Stimulated activated naive B cell treated with anti-CD40 and anti-IgM and Interleukin-4, amounts not matched to agents 10 μg/mL and 1 μg/mL and 100 μg/mL, for 72 hours (primary cell): ENCODE measurements at regions not wholly inside any gene's neighbourhood (a gene's known extent, or its start where the extent isn't known, plus 50 kb on each side); places are given as distances from the start of the nearest gene placed in this dataset.

Experiments
- ATAC-seq, 2 donors: fragments of 150-1000 bp; cut with Tn5 transposase; replicated peaks; 2 replicates each; pipeline ENCODE4 v1.10.0; 2021; ENCODE audit warnings: moderate library complexity in 1 of 2
- DNase-seq: peaks from one replicate; pipeline ENCODE4 v3.0.0; 2021
- H3K27ac Mint-ChIP-seq: one replicate; pipeline ENCODE4 v1.8.0; 2022; ENCODE audit warnings: mild to moderate bottlenecking, mixed read lengths
- H3K27me3 Mint-ChIP-seq, 2 donors: one replicate each; pipeline ENCODE4 v1.8.0; 2022; ENCODE audit warnings: mixed read lengths in 2 of 2
- H3K36me3 Mint-ChIP-seq, 2 donors: one replicate each; pipeline ENCODE4 v1.8.0; 2022; ENCODE audit warnings: mixed read lengths in 2 of 2, mild to moderate bottlenecking in 1 of 2
- H3K4me1 Mint-ChIP-seq, 2 donors: one replicate each; pipeline ENCODE4 v1.8.0; 2022; ENCODE audit warnings: mixed read lengths in 2 of 2, mild to moderate bottlenecking in 1 of 2
- H3K4me3 Mint-ChIP-seq, 2 donors: one replicate each; pipeline ENCODE4 v1.8.0; 2022; ENCODE audit warnings: mild to moderate bottlenecking in 2 of 2, mixed read lengths in 2 of 2, moderate library complexity in 1 of 2
- H3K9me3 Mint-ChIP-seq, 2 donors: one replicate each; pipeline ENCODE4 v1.8.0; 2022; ENCODE audit warnings: mixed read lengths in 2 of 2, mild to moderate bottlenecking in 1 of 2

DNA sequence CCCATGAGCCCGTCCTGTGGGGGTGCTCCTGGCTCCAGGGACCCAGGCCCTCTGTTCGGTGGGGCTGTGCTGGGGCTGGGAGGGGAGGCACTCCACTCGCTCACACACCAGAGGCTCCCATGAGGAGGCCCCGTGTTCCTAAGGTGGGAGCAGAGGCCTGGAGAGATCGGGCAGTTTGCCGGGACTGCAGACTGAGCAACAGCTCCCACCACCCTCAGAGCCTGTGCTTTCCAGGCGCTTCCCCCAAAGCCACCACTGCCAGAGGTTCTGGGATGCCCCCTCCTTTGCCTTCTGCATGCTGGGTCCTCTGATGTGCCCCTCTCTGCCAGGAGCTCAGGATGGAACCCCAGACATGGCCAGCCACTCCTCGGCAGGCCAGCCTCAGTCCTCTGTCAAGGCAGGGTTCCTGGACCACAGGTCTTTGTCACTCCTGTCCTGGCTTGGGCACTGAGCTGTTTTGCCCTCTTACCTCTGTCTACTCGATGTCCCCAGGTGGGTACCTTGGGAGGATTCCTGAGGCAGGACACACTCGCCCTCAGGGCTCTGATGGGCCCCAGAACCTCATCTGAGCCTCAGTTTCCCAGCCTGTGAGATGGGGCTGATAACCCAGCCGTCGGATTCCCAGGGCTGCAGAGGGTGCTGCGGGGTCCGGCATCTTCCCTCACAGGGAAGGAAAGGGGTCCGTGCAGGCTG is 80.8 kb downstream of the TSPAN17 start:
- Mint-ChIP-seq H3K9me3 (peaks cover 0 to 5% of the 10 kb centered on the region in 2 donors), H3K4me3 (no peak overlapping the region), H3K27ac (no peak overlapping the region), H3K27me3 (peaks cover 67 to 78% of the 10 kb centered on the region in 2 donors), H3K4me1 (peaks cover 0 to 2% of the 10 kb centered on the region in 2 donors), H3K36me3 (no peaks in the 10 kb centered on the region)
- DNase-seq, result no peak
- ATAC-seq, result no peak

DNA sequence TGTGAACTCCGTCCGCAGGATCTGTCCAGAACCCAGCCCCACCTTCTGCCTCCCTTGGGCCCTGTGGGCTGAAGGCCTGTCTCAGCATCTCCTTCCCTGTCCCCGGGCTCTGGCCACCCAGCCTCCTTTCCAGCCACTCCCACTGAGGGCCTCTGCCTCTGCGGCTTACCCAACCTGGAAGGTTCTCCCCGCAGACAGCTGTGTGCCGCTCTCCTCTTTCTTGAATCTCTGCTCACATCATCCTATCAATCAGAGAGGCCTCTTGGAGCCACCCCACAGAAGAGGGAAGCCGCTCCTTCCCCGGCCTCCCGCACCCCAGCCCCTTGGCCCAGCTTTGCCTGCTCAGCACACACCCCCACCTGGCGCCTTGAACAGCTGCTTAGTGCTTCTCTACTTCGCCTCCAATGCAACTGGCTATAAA is 81.5 kb upstream of the UNC5A start:
- Mint-ChIP-seq H3K36me3 (no peaks in the 10 kb centered on the region), H3K9me3 (peaks cover 0 to 5% of the 10 kb centered on the region in 2 donors), H3K4me1 (peaks cover 0 to 2% of the 10 kb centered on the region in 2 donors), H3K27ac (no peak overlapping the region), H3K4me3 (no peak overlapping the region), H3K27me3 (peaks cover 66 to 78% of the 10 kb centered on the region in 2 donors)
- ATAC-seq (no peak), DNase-seq (no peak)

DNA sequence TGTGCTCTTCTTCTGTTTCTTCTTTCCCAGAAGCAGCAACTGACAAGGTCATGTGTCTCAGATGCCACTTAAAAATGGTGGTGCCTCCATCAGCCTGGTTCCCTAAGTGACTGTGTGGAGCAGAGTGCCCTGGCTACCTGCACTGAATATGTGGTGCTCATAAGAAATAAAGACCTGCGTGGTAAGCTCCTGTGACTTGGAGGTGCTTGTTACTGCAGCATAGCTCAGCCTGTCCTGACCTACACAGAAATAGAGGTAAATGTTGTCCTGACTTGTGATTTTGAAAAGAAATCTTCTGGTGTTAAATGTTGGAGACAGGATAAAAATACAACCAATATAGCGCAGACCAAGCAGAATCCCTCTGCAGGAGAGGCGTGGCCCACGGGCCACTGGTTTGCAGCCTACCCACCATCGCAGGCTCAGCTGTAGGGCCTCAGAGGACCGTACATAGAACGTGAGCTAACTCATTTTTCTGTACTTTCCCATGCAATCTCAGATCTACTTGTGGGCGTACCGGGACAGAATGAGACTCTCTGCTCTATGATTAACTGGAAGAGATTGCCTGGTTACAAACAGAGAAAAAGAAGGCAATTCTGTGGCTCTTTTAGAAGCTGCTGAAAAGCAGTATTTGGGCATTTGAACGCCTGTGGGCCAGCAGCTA is 79.4 kb upstream of the UNC5A start:
- no peak overlapping the region for H3K4me3 Mint-ChIP-seq
- H3K27ac Mint-ChIP-seq, result no peak overlapping the region
- H3K4me1 Mint-ChIP-seq, result no peaks in the 10 kb centered on the region
- peaks cover 0 to 5% of the 10 kb centered on the region in 2 donors for H3K9me3 Mint-ChIP-seq
- peak in 1 of 2 donors; percentile 47 for ATAC-seq
- no peaks in the 10 kb centered on the region for H3K36me3 Mint-ChIP-seq
- no peak for DNase-seq
- H3K27me3 Mint-ChIP-seq, result peaks cover 67% of the 10 kb centered on the region in 2 donors

DNA sequence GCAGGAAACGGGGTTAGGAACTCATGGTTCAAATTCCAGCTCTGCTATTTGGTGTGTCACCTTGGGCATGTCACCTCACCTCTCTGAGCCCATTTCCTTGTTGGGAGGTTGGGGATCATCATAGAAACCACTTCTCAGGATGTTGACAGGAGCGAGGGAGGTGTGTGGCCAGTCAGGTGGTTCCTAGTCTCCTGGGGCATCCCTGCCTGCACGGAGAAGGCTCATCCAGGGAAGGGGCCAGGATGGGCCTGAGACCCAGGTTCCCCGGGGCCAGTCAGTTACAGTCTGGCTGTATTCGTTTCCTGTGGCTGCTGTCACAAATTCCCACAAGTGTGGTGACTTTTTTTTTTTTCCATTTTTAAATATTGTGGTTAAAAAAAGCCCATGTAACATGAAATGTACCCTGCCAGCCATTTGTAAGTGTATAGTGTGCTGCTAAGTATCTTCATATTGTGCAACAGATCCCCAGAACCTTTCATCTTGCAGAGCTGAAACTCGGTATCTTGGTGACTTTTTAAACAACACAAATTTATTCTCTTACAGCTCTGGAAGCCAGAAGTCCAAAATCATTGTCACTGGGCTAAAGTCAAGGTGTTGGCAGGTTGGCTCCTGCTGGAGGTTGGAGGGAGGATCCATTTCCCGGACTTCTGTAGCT is 78.7 kb upstream of the UNC5A start:
- H3K4me3 Mint-ChIP-seq, result no peak overlapping the region
- no peak for ATAC-seq

DNA sequence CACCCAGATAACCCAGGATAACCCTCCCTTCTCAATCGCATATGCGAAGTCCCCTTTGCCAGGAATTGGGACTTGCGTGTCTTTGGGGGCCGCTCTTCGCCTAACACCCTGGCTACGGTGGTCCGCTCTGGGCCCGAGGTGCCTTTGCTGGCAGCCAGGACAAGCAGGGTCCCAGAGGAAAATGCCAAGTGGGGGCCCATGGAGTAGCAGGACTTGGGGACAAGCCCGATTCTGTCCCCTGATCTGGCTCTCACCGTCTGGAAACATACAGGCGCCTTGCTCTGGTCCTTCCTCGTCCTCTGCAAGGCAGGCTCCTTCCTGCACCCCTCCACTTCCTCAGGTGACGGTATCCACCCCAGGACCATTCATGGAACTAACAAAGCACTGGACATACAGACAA is 78.1 kb upstream of the UNC5A start:
- peaks cover 0 to 5% of the 10 kb centered on the region in 2 donors for H3K9me3 Mint-ChIP-seq
- no peak for DNase-seq
- peaks cover 67 to 69% of the 10 kb centered on the region in 2 donors for H3K27me3 Mint-ChIP-seq
- no peak overlapping the region for H3K4me3 Mint-ChIP-seq
- H3K27ac Mint-ChIP-seq, result no peak overlapping the region
- H3K4me1 Mint-ChIP-seq, result no peaks in the 10 kb centered on the region
- no peak for ATAC-seq
- no peaks in the 10 kb centered on the region for H3K36me3 Mint-ChIP-seq

More for the DNA sequence above, 78.7 kb upstream of the UNC5A start:
- no peaks in the 10 kb centered on the region for H3K4me1 Mint-ChIP-seq
- H3K27me3 Mint-ChIP-seq, result peaks cover 67 to 70% of the 10 kb centered on the region in 2 donors
- no peak for DNase-seq
- H3K27ac Mint-ChIP-seq, result no peak overlapping the region
- H3K9me3 Mint-ChIP-seq, result peaks cover 0 to 5% of the 10 kb centered on the region in 2 donors
- no peaks in the 10 kb centered on the region for H3K36me3 Mint-ChIP-seq

DNA sequence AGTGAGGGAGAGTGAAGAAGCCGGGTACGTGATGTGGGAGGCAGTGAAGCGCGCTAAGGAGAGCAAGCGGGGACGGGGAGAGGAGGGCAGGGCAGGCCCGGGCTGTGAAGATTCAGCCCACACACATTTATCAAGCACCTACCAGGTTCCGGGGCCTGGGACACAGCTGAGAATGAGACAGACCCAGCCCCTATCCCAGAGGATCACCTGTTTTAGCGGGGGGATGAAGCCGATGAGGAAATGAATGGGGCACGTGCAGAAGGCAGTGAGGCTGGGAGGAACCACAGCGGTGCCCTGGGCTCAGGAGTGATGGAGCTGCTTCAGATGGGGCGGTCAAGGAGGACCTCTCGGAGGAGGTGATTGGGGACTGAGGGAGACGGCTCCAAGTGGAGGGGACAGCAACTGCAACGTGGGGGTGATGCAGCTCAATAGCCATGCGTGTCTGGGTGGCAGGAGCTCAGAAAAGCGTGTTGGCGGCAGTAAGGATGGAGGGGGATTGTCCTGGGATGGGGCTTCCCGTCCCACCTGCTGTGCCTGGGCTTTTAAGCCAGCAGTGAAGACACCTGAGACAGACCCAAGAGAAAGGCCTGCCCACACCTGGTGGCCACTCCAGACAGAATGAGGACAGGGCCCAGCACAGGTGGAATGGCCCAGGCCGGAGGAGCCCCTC is 77.5 kb upstream of the UNC5A start:
- DNase-seq, result no peak
- no peaks in the 10 kb centered on the region for H3K4me1 Mint-ChIP-seq
- no peaks in the 10 kb centered on the region for H3K36me3 Mint-ChIP-seq
- H3K9me3 Mint-ChIP-seq, result peaks cover 0 to 5% of the 10 kb centered on the region in 2 donors
- ATAC-seq, result no peak
- no peak overlapping the region for H3K4me3 Mint-ChIP-seq
- no peak overlapping the region for H3K27ac Mint-ChIP-seq
- peaks cover 66 to 67% of the 10 kb centered on the region in 2 donors for H3K27me3 Mint-ChIP-seq

DNA sequence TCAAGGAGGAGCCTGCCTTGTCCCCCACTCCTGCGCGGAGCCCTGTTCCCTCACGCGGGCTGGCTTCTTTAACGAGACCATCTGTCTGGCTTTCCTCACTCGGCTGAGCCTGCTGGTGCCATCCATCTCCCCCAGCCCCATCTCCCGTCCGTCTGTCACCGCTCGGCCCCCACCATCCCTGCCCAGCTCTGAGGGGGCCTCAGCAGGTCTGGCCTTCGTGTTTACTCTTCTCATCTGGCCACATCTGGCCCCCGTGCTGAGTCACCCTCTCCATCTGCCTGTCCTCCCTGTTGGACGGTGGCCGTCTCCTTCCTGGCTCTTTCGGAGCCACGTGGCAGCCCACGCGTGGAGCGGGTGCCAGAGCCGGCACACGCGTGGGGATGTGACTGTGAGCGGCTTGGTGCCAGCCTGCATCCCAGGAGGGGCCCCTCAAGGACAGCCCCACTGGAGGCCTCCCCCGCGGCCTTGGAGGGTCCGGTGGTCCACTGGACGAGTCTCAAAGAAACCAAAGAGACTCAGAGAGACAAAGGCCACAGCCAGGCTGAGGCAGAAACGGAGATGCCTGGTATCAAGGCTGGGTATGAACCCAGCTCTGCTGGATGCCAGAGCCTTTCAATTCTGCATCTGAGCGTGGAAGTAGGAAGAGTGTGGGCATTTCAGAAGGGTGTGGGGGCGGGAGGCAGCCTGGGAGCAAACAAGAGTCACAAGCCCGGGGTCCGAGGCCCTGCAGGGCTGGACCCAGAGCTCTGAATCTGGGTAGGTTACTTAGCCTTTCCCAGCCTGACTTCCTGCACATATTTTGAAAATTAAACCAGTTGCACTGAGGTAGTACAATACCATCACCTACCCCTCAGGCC is 76.7 kb upstream of the UNC5A start:
- no peak overlapping the region for H3K27ac Mint-ChIP-seq
- no peak for ATAC-seq
- DNase-seq, result no peak
- H3K27me3 Mint-ChIP-seq, result peaks cover 65 to 68% of the 10 kb centered on the region in 2 donors
- peaks cover 0 to 5% of the 10 kb centered on the region in 2 donors for H3K9me3 Mint-ChIP-seq
- no peaks in the 10 kb centered on the region for H3K36me3 Mint-ChIP-seq
- H3K4me1 Mint-ChIP-seq, result no peaks in the 10 kb centered on the region
- H3K4me3 Mint-ChIP-seq, result no peak overlapping the region

DNA sequence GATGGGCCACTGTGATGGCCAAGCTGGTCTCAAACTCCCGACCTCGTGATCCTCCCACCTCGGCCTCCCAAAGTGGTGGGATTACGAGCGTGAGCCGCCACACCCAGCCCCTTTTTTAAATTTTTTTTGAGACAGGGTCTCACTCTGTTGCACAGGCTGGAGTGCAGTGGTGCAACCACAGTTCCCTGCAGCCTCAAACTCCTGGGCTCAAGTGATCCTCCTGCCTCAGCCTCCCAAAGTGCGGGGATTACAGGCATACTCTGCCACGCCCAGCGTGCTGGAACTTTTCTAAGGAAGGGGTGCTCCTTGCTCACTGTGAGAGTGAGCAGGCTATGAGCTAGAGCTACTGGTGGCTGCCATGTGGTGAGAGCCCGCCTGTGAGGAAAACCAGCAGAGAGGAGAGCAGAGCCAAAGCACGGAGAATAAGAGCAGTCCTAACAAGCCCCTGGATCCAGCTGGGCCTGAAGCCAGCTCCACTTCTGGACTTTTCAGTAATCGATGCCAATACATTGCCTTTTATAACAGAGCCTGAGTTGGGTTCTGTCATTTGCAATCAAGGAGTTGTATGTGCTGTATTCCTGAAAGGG is 75.5 kb upstream of the UNC5A start:
- DNase-seq, result no peak
- Mint-ChIP-seq H3K9me3 (peaks cover 0 to 5% of the 10 kb centered on the region in 2 donors), H3K27ac (no peak overlapping the region), H3K4me3 (no peak overlapping the region), H3K4me1 (peaks cover 3 to 6% of the 10 kb centered on the region in 2 donors), H3K27me3 (peaks cover 63 to 65% of the 10 kb centered on the region in 2 donors), H3K36me3 (no peaks in the 10 kb centered on the region)
- no peak for ATAC-seq

DNA sequence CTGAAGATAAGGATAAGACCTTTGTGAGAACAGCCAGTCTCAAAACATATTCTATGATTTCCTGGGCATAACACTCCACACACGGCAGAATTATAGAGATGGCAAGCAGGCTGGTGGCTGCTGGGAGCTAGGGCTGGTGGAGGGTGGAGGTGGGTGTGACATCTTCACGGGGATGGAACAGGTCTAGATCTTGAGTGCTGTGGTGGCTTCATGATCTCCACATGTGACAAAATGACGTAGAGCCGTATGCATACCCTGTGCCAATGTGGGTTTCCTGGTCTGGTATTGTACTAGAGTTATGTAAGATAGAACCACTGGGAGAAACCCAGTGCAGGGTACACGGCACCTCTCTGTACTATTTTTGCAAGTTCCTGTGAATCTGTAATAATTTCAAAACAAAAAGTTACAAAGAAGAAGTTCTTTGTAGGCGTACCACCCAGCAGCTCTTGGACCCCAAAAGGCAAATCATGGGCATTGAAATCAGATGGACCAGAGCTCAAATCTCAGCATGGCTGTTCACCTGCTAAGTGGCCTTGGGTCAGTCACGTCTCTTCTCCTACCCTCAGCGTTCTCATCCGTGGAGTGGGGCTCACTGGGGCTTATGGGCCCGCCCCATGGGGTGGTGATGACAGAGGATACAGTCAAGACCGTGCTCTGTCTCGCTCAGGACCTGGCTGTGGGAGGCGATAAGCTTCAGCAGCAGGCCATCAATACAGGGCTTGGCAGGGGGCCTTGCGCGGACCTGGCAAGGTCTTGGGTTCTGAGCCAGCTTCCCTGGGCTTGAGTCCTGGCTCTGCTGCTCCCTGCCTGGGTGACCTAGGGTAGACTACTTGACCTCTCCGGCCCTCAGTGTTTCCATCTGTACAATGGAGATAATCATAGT is 74.7 kb upstream of the UNC5A start:
- peaks cover 0 to 5% of the 10 kb centered on the region in 2 donors for H3K9me3 Mint-ChIP-seq
- peaks cover 3 to 6% of the 10 kb centered on the region in 2 donors for H3K4me1 Mint-ChIP-seq
- ATAC-seq, result no peak
- peaks cover 69 to 73% of the 10 kb centered on the region in 2 donors for H3K27me3 Mint-ChIP-seq
- H3K27ac Mint-ChIP-seq, result no peak overlapping the region
- H3K4me3 Mint-ChIP-seq, result no peak overlapping the region
- H3K36me3 Mint-ChIP-seq, result no peaks in the 10 kb centered on the region
- no peak for DNase-seq

DNA sequence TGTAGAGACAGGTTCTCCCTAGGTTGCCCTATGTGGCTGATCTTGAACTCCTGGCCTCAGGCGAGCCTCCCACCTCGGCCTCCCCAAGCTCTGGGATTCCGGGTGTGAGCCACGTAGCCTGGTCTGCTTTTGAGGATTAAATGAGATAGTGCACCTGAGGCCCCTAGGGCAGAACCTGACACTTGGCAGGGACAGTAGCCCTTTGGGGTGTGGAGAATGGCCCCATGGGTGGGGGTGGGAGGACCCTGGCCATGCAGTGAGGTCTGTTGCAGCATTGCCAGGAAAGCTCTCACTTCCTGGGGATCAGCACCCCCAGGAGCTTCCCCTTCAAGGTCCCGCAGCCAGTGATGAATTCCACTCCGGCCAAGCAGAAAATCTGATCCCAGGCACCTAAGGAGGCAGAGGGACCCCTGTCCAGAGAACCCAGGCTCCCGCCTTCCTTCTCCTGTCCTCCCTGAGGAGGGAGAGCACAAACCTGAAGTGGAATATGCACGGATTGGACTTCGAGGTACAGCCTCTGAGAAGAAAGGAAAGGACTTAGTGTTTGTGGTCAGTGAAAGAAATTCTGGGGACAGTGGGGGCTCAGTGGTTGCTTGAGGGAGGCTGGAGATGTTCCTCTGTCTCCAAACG is 73.9 kb upstream of the UNC5A start:
- DNase-seq, result no peak
- no peak for ATAC-seq
- no peaks in the 10 kb centered on the region for H3K9me3 Mint-ChIP-seq
- no peak overlapping the region for H3K27ac Mint-ChIP-seq
- H3K36me3 Mint-ChIP-seq, result no peaks in the 10 kb centered on the region
- H3K4me3 Mint-ChIP-seq, result no peak overlapping the region
- peaks cover 3 to 6% of the 10 kb centered on the region in 2 donors for H3K4me1 Mint-ChIP-seq
- peaks cover 62 to 74% of the 10 kb centered on the region in 2 donors for H3K27me3 Mint-ChIP-seq

DNA sequence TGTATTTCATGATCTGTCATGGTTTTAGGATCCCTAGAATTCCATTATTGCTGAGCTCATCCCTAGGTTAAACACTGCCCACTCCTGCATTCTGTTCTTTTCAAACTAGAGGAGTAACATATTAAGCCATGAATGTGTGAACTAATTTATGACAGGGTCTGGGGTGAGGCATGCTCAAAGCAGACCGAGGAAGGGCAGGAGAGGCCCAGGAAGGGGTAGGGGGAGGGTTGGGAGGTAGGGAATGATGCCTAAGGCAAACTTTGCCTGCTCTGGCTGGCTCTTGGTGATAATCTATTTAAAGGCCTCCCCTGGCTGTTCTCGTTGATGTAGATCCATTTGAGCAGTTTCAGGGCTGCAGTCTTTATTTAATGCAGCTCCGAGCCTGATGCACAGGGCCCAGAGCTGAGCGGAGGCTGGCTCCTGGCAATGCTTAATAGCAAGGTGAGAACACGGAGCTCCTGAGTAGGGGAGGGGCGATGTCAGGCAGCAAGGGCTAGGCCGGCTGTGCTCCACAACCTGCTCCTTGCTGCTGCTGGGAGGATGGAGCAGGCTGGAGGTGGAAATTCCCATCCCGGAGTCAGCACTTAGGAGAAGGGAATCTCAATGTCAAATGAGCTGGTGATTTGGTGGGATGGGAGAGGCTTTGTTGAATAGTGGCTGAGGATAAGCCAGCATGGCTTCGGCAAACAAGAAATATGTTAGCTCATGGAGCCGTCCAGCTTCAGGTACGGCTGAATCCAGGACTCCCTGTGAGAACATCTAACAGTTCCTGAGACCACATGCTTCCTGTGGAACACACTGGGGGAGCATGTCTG is 73.2 kb upstream of the UNC5A start:
- Mint-ChIP-seq H3K27me3 (peaks cover 66 to 80% of the 10 kb centered on the region in 2 donors), H3K9me3 (no peaks in the 10 kb centered on the region), H3K27ac (no peak overlapping the region), H3K4me3 (no peak overlapping the region), H3K4me1 (peaks cover 6 to 11% of the 10 kb centered on the region in 2 donors), H3K36me3 (no peaks in the 10 kb centered on the region)
- no peak for ATAC-seq
- DNase-seq, result no peak
